Parathyroid adenoma (tissue), 2 donors: ENCODE measurements at regions not wholly inside any gene's neighbourhood (a gene's known extent, or its start where the extent isn't known, plus 50 kb on each side); places are given as distances from the start of the nearest gene placed in this dataset.

Source experiments
- H2AFZ ChIP-seq: fragments of 300-600 bp; sonication (generic); one replicate; pipeline ENCODE4 v1.7.0; 2017; ENCODE audit warnings: antibody characterized with exemption, mild to moderate bottlenecking
- H3K27ac ChIP-seq: fragments of 300-600 bp; sonication (generic); one replicate; pipeline ENCODE4 v1.7.0; 2017
- H3K27me3 ChIP-seq: fragments of 300-600 bp; sonication (generic); one replicate; pipeline ENCODE4 v1.7.0; 2017; ENCODE audit warnings: low read length; ENCODE audit not compliant: control insufficient read depth, insufficient read depth
- H3K36me3 ChIP-seq: fragments of 300-600 bp; sonication (generic); one replicate; pipeline ENCODE4 v1.7.0; 2017; ENCODE audit warnings: low read length; ENCODE audit not compliant: control insufficient read depth, insufficient read depth
- H3K4me1 ChIP-seq: fragments of 300-600 bp; sonication (generic); one replicate; pipeline ENCODE4 v1.7.0; 2017; ENCODE audit warnings: control low read depth
- H3K4me2 ChIP-seq: fragments of 300-600 bp; sonication (generic); one replicate; pipeline ENCODE4 v1.7.0; 2017; ENCODE audit warnings: low read length
- H3K4me3 ChIP-seq: fragments of 300-600 bp; sonication (generic); one replicate; pipeline ENCODE4 v1.7.0; 2017; ENCODE audit warnings: low read depth, low read length
- H3K79me2 ChIP-seq: fragments of 300-600 bp; sonication (generic); one replicate; pipeline ENCODE4 v1.7.0; 2017; ENCODE audit warnings: control low read depth
- H3K9ac ChIP-seq: fragments of 300-600 bp; sonication (generic); one replicate; pipeline ENCODE4 v1.7.0; 2017; ENCODE audit warnings: mild to moderate bottlenecking
- H3K9me3 ChIP-seq: fragments of 300-600 bp; sonication (generic); one replicate; pipeline ENCODE4 v1.7.0; 2017; ENCODE audit warnings: low read length; ENCODE audit not compliant: control insufficient read depth
- CTCF ChIP-seq: fragments of 300-600 bp; sonication (generic); IDR thresholded peaks from one replicate; pipeline ENCODE4 v1.7.0; 2017; ENCODE audit warnings: antibody characterized with exemption, mild to moderate bottlenecking
- donor health status: primary hyperparathyroidism.

GRCh38 chr20:52275181-52275691 lies 83.7 kb upstream of the ZFP64 start:
- H3K36me3 ChIP-seq, result no peaks in the 10 kb centered on the region
- no peaks in the 10 kb centered on the region for H3K9me3 ChIP-seq
- H3K4me3 ChIP-seq, result no peak overlapping the region
- H3K79me2 ChIP-seq, result no peaks in the 10 kb centered on the region
- H3K9ac ChIP-seq, result no peak overlapping the region
- H3K4me1 ChIP-seq, result no peaks in the 10 kb centered on the region
- no peak overlapping the region for H3K4me2 ChIP-seq
- no peak for TF ChIP-seq CTCF
- no peaks in the 10 kb centered on the region for H3K27me3 ChIP-seq
- H2AFZ ChIP-seq, result no peak overlapping the region
- no peak overlapping the region for H3K27ac ChIP-seq

GRCh38 chr20:52270696-52271095 lies 79.1 kb upstream of the ZFP64 start:
- TF ChIP-seq CTCF, result no peak
- H3K79me2 ChIP-seq, result no peaks in the 10 kb centered on the region

GRCh38 chr20:52270001-52270606 lies 78.5 kb upstream of the ZFP64 start:
- no peaks in the 10 kb centered on the region for H3K36me3 ChIP-seq
- H3K4me1 ChIP-seq, result no peaks in the 10 kb centered on the region
- no peak overlapping the region for H2AFZ ChIP-seq
- no peaks in the 10 kb centered on the region for H3K79me2 ChIP-seq
- no peak overlapping the region for H3K4me2 ChIP-seq
- no peak overlapping the region for H3K27ac ChIP-seq
- TF ChIP-seq CTCF, result no peak
- no peak overlapping the region for H3K4me3 ChIP-seq
- no peaks in the 10 kb centered on the region for H3K27me3 ChIP-seq
- H3K9ac ChIP-seq, result no peak overlapping the region
- no peaks in the 10 kb centered on the region for H3K9me3 ChIP-seq

More at GRCh38 chr20:52270696-52271095, 79.1 kb upstream of the ZFP64 start:
- H3K36me3 ChIP-seq, result no peaks in the 10 kb centered on the region
- no peak overlapping the region for H3K9ac ChIP-seq
- no peaks in the 10 kb centered on the region for H3K9me3 ChIP-seq
- H2AFZ ChIP-seq, result no peak overlapping the region
- H3K4me2 ChIP-seq, result no peak overlapping the region
- no peak overlapping the region for H3K27ac ChIP-seq
- no peaks in the 10 kb centered on the region for H3K4me1 ChIP-seq
- no peaks in the 10 kb centered on the region for H3K27me3 ChIP-seq
- H3K4me3 ChIP-seq, result no peak overlapping the region

GRCh38 chr20:52269321-52269720 lies 77.7 kb upstream of the ZFP64 start:
- Histone ChIP-seq H2AFZ (no peak overlapping the region), H3K9ac (no peak overlapping the region), H3K4me3 (no peak overlapping the region), H3K27ac (no peak overlapping the region), H3K27me3 (no peaks in the 10 kb centered on the region), H3K4me1 (no peaks in the 10 kb centered on the region), H3K36me3 (no peaks in the 10 kb centered on the region), H3K79me2 (no peaks in the 10 kb centered on the region), H3K9me3 (no peaks in the 10 kb centered on the region), H3K4me2 (no peak overlapping the region)
- TF ChIP-seq CTCF, result no peak

GRCh38 chr20:52268184-52268749 lies 76.7 kb upstream of the ZFP64 start:
- Histone ChIP-seq H3K9me3 (no peaks in the 10 kb centered on the region), H3K27ac (no peak overlapping the region), H2AFZ (no peak overlapping the region), H3K36me3 (no peaks in the 10 kb centered on the region), H3K4me2 (no peak overlapping the region), H3K4me3 (no peak overlapping the region), H3K9ac (no peak overlapping the region), H3K79me2 (no peaks in the 10 kb centered on the region), H3K4me1 (no peaks in the 10 kb centered on the region), H3K27me3 (no peaks in the 10 kb centered on the region)
- no peak for TF ChIP-seq CTCF
